ENCODE measurements at regions not wholly inside any gene's neighbourhood (a gene's known extent, or its start where the extent isn't known, plus 50 kb on each side); places are given as distances from the start of the nearest gene placed in this dataset.
"Not testable (repeated sequence)": the region's sequence is repeated elsewhere in the genome, so short reads cannot be mapped to it uniquely, and the experiment has no call there.

GRCh38 chr4:162977788-162978187, 188.9 kb downstream of the NAF1 start:
- Histone ChIP-seq H3K27me3 (ENCODE audit: insufficient read depth, low read length, poor library complexity, severe bottlenecking) (no peaks in the 10 kb centered on the region), H3K9me3 (ENCODE audit: insufficient read depth, low read depth, low read length) (no peaks in the 10 kb centered on the region), H3K4me2 (ENCODE audit: low read depth, low read length, poor library complexity, severe bottlenecking) (no peak overlapping the region), H3K79me2 (ENCODE audit: insufficient read depth, low read length) (no peaks in the 10 kb centered on the region), H3K4me1 (ENCODE audit: insufficient read depth, low read length, poor library complexity, severe bottlenecking) (no peaks in the 10 kb centered on the region), H3K4me3 (ENCODE audit: low read length, poor library complexity, severe bottlenecking) (no peak overlapping the region), H3F3A (ENCODE audit: low read depth) (no peaks in the 10 kb centered on the region), H3K9me2 (replicated peaks; ENCODE audit: low read depth, low read length) (no peaks in the 10 kb centered on the region), H3K36me3 (ENCODE audit: insufficient read depth, low read length) (no peaks in the 10 kb centered on the region), H2AFZ (ENCODE audit: low read length) (no peak overlapping the region), H3K9ac (ENCODE audit: low read depth, low read length, poor library complexity, severe bottlenecking) (no peak overlapping the region), H4K20me1 (ENCODE audit: insufficient read depth, low read length, poor library complexity, severe bottlenecking) (no peaks in the 10 kb centered on the region)
- no peak for TF ChIP-seq EZH2phosphoT487 (IDR thresholded peaks at IDR 0.05; ENCODE audit: borderline replicate concordance)
- TF ChIP-seq, protein P1, sequence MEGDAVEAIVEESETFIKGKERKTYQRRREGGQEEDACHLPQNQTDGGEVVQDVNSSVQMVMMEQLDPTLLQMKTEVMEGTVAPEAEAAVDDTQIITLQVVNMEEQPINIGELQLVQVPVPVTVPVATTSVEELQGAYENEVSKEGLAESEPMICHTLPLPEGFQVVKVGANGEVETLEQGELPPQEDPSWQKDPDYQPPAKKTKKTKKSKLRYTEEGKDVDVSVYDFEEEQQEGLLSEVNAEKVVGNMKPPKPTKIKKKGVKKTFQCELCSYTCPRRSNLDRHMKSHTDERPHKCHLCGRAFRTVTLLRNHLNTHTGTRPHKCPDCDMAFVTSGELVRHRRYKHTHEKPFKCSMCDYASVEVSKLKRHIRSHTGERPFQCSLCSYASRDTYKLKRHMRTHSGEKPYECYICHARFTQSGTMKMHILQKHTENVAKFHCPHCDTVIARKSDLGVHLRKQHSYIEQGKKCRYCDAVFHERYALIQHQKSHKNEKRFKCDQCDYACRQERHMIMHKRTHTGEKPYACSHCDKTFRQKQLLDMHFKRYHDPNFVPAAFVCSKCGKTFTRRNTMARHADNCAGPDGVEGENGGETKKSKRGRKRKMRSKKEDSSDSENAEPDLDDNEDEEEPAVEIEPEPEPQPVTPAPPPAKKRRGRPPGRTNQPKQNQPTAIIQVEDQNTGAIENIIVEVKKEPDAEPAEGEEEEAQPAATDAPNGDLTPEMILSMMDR (conservative IDR thresholded peaks at IDR 0.05; ENCODE audit: low read length) = no peak

- no peaks in the 10 kb centered on the region for H3K4me1 ChIP-seq (ENCODE audit: insufficient read depth, low read length, poor library complexity, severe bottlenecking)
- no peaks in the 10 kb centered on the region for H4K20me1 ChIP-seq (ENCODE audit: insufficient read depth, low read length, poor library complexity, severe bottlenecking)
- TF ChIP-seq EZH2phosphoT487 (IDR thresholded peaks at IDR 0.05; ENCODE audit: borderline replicate concordance) = no peak
- TF ChIP-seq, protein P1 (conservative IDR thresholded peaks at IDR 0.05; ENCODE audit: low read length) = no peak
- H3K36me3 ChIP-seq (ENCODE audit: insufficient read depth, low read length) = no peaks in the 10 kb centered on the region
- H3K4me2 ChIP-seq (ENCODE audit: low read depth, low read length, poor library complexity, severe bottlenecking) = no peak overlapping the region
- H3K9ac ChIP-seq (ENCODE audit: low read depth, low read length, poor library complexity, severe bottlenecking) = no peak overlapping the region
- H3K27me3 ChIP-seq (ENCODE audit: insufficient read depth, low read length, poor library complexity, severe bottlenecking) = no peaks in the 10 kb centered on the region
- H2AFZ ChIP-seq (ENCODE audit: low read length) = no peak overlapping the region
- no peaks in the 10 kb centered on the region for H3K79me2 ChIP-seq (ENCODE audit: insufficient read depth, low read length)
- H3F3A ChIP-seq (ENCODE audit: low read depth) = no peaks in the 10 kb centered on the region
- no peaks in the 10 kb centered on the region for H3K9me3 ChIP-seq (ENCODE audit: insufficient read depth, low read depth, low read length)
- H3K9me2 ChIP-seq (replicated peaks; ENCODE audit: low read depth, low read length) = no peaks in the 10 kb centered on the region
- H3K4me3 ChIP-seq (ENCODE audit: low read length, poor library complexity, severe bottlenecking) = no peak overlapping the region
These were observed 193.9 kb downstream of the NAF1 start for GRCh38 chr4:162972661-162973330.

DNA sequence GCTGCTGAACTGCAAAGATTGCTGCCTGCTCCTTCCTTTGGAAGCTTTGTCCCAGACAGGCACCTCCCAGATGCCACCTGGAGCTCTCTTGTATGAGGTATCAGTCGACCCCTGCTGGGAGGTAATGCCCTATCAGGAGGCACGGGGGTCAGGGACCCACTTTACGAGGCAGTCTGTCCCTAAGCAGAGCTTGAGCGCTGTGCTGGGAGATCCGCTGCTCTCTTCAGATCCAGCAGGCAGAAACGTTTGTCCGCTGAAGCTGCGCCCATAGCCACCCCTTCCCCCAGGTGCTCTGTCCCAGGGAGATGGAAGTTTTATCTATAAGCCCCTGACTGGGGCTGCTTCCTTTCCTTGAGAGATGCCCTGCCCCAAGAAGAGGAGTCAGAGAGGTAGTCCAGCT, 197.5 kb downstream of the NAF1 start:
- H3K4me1 ChIP-seq (ENCODE audit: insufficient read depth, low read length, poor library complexity, severe bottlenecking) = no peaks in the 10 kb centered on the region
- H3F3A ChIP-seq (ENCODE audit: low read depth) = no peaks in the 10 kb centered on the region
- H4K20me1 ChIP-seq (ENCODE audit: insufficient read depth, low read length, poor library complexity, severe bottlenecking) = no peaks in the 10 kb centered on the region
- H3K27me3 ChIP-seq (ENCODE audit: insufficient read depth, low read length, poor library complexity, severe bottlenecking) = no peaks in the 10 kb centered on the region
- H3K36me3 ChIP-seq (ENCODE audit: insufficient read depth, low read length) = no peaks in the 10 kb centered on the region
- H3K9ac ChIP-seq (ENCODE audit: low read depth, low read length, poor library complexity, severe bottlenecking) = no peak overlapping the region
- H3K9me2 ChIP-seq (replicated peaks; ENCODE audit: low read depth, low read length) = no peaks in the 10 kb centered on the region
- H3K9me3 ChIP-seq (ENCODE audit: insufficient read depth, low read depth, low read length) = no peaks in the 10 kb centered on the region
- no peak overlapping the region for H2AFZ ChIP-seq (ENCODE audit: low read length)
- TF ChIP-seq, protein P1 (conservative IDR thresholded peaks at IDR 0.05; ENCODE audit: low read length) = no peak
- TF ChIP-seq EZH2phosphoT487 (IDR thresholded peaks at IDR 0.05; ENCODE audit: borderline replicate concordance) = no peak
- no peaks in the 10 kb centered on the region for H3K79me2 ChIP-seq (ENCODE audit: insufficient read depth, low read length)
- H3K4me3 ChIP-seq (ENCODE audit: low read length, poor library complexity, severe bottlenecking) = no peak overlapping the region
- H3K4me2 ChIP-seq (ENCODE audit: low read depth, low read length, poor library complexity, severe bottlenecking) = no peak overlapping the region

DNA sequence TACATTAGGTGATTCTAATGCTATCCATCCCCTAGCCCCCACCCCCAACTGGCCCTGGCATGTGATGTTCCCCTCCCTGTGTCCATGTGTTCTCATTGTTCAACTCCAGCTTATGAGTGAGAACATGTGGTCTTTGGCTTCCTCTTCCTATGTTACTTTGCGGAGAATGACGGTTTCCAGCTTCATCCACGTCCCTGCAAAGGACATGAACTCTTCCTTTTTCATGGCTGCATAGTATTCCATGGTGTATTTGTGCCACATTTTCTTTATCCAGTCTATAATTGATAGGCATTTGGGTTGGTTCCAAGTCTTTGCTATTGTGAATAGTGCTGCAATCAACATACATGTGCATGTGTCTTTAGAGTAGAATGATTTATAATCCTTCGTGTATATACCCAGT, 200.7 kb downstream of the NAF1 start:
- H3K4me1 ChIP-seq (ENCODE audit: insufficient read depth, low read length, poor library complexity, severe bottlenecking); H3F3A ChIP-seq (ENCODE audit: low read depth); H4K20me1 ChIP-seq (ENCODE audit: insufficient read depth, low read length, poor library complexity, severe bottlenecking); H3K4me2 ChIP-seq (ENCODE audit: low read depth, low read length, poor library complexity, severe bottlenecking); H2AFZ ChIP-seq (ENCODE audit: low read length); H3K79me2 ChIP-seq (ENCODE audit: insufficient read depth, low read length); H3K36me3 ChIP-seq (ENCODE audit: insufficient read depth, low read length); H3K9ac ChIP-seq (ENCODE audit: low read depth, low read length, poor library complexity, severe bottlenecking); H3K27me3 ChIP-seq (ENCODE audit: insufficient read depth, low read length, poor library complexity, severe bottlenecking); H3K4me3 ChIP-seq (ENCODE audit: low read length, poor library complexity, severe bottlenecking); H3K9me2 ChIP-seq (replicated peaks; ENCODE audit: low read depth, low read length); H3K9me3 ChIP-seq (ENCODE audit: insufficient read depth, low read depth, low read length): not testable (repeated sequence)

Data from Loucy (cell line).